ENCODE measurements at regions not wholly inside any gene's neighbourhood (a gene's known extent, or its start where the extent isn't known, plus 50 kb on each side); places are given as distances from the start of the nearest gene placed in this dataset.

DNA sequence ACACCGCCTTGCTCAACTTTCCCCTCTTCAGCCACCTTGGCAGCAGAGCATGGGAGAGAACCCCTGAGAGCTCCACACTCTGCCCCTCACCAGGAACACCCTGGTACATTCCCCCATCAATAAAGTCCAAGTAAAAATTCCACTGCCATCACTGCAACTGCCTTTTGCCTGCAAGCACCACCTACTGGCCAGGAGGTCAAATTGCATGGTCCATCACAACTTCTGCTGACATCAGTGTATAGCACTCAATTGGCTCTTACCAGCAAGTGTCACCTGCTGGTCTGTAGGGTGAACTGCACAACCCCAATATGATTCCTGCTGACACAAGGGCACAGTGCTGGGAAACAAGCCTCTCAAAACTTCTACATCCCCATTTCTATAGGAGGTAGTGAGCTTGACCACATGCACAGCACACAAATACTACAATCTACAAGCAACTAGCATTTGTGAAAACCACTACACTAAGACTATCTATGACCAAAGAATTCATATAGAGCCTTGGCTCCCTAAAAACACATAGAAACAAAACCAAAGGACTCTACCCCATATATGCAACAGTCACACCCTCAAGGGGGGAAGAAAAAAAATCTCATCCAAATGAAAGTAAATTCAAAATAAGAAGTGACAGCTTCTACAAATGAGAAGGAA lies 69.2 kb downstream of the FASLG start:
- no peak for TF ChIP-seq POLR2A (IDR thresholded peaks at IDR 0.05)
- TF ChIP-seq, protein P1, sequence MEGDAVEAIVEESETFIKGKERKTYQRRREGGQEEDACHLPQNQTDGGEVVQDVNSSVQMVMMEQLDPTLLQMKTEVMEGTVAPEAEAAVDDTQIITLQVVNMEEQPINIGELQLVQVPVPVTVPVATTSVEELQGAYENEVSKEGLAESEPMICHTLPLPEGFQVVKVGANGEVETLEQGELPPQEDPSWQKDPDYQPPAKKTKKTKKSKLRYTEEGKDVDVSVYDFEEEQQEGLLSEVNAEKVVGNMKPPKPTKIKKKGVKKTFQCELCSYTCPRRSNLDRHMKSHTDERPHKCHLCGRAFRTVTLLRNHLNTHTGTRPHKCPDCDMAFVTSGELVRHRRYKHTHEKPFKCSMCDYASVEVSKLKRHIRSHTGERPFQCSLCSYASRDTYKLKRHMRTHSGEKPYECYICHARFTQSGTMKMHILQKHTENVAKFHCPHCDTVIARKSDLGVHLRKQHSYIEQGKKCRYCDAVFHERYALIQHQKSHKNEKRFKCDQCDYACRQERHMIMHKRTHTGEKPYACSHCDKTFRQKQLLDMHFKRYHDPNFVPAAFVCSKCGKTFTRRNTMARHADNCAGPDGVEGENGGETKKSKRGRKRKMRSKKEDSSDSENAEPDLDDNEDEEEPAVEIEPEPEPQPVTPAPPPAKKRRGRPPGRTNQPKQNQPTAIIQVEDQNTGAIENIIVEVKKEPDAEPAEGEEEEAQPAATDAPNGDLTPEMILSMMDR (IDR thresholded peaks at IDR 0.05): no peak

All from uterus (tissue), 2 donors.